H1 (cell line): ENCODE measurements at regions not wholly inside any gene's neighbourhood (a gene's known extent, or its start where the extent isn't known, plus 50 kb on each side); places are given as distances from the start of the nearest gene placed in this dataset.

Experiments used
- CTCF ChIA-PET: fragments of 300-600 bp; sonication (Branson Sonifier 250); formaldehyde crosslinking; loops from one replicate; lab custom pipeline; 2021; ENCODE audit not compliant: partially characterized antibody; lab: Charles Lee
- POLR2A ChIA-PET: fragments of 300-600 bp; sonication (Branson Sonifier 250); formaldehyde crosslinking; loops from one replicate; lab custom pipeline; 2021; ENCODE audit warnings: inconsistent platforms; ENCODE audit not compliant: partially characterized antibody; lab: Charles Lee
- DNase-seq, 2 experiments: peaks; one replicate each; pipeline versions ENCODE4 v3.0.0 to v3.0.0-alpha.2; 2010 to 2022; ENCODE audit warnings: low spot score in 2 of 2, low read depth in 1 of 2, mixed read lengths in 1 of 2
- FAIRE-seq: peaks from 2 replicates; lab custom pipeline; 2011; peaks lifted over from hg19 to GRCh38; lab: Jason Lieb, UNC
- H2AFZ ChIP-seq: 2 replicates; pipeline ENCODE4 v1.8.1; 2012; ENCODE audit warnings: low read length, inconsistent platforms
- H2AK5ac ChIP-seq: 2 replicates; pipeline ENCODE4 v1.6.1; 2013; ENCODE audit warnings: low read depth, low read length
- H2BK120ac ChIP-seq: replicated peaks from 2 replicates; pipeline ENCODE3; 2013; ENCODE audit warnings: low read depth, low read length, inconsistent platforms
- H2BK12ac ChIP-seq: 2 replicates; pipeline ENCODE4 v1.6.1; 2013; ENCODE audit warnings: low read depth, low read length
- H2BK15ac ChIP-seq: 2 replicates; pipeline ENCODE4 v1.6.1; 2013; ENCODE audit warnings: low read length
- H2BK20ac ChIP-seq: 2 replicates; pipeline ENCODE4 v1.6.1; 2013; ENCODE audit warnings: low read length
- H2BK5ac ChIP-seq: 2 replicates; pipeline ENCODE4 v1.6.1; 2013; ENCODE audit warnings: low read depth, low read length
- H3K14ac ChIP-seq: 2 replicates; pipeline ENCODE4 v1.6.1; 2013; ENCODE audit warnings: inconsistent platforms; ENCODE audit not compliant: insufficient read length
- H3K18ac ChIP-seq: 2 replicates; pipeline ENCODE4 v1.6.1; 2013; ENCODE audit warnings: low read length; ENCODE audit errors: extremely low read depth
- H3K23ac ChIP-seq: 2 replicates; pipeline ENCODE4 v1.6.1; 2013; ENCODE audit warnings: inconsistent platforms; ENCODE audit not compliant: insufficient read length
- H3K23me2 ChIP-seq: 2 replicates; pipeline ENCODE4 v1.6.1; 2013; ENCODE audit warnings: low read depth, low read length
- H3K27ac ChIP-seq: 2 replicates; pipeline ENCODE4 v1.6.1; 2011; ENCODE audit warnings: low read depth, low read length, inconsistent platforms
- H3K27me3 ChIP-seq, 4 experiments: replicated peaks in 1 of 4; 1 replicate in 1 of 4; 2 replicates in 3 of 4; pipeline versions ENCODE4 v1.6.1 to v1.8.1; 2011 to 2013; ENCODE audit warnings: low read length in 3 of 4, mild to moderate bottlenecking in 3 of 4, inconsistent platforms in 2 of 4, mixed read lengths in 2 of 4, moderate library complexity in 1 of 4; ENCODE audit not compliant: control insufficient read depth in 3 of 4, insufficient read depth in 3 of 4; ENCODE audit errors: extremely low read depth in 1 of 4
- H3K36me3 ChIP-seq, 4 experiments: 2 replicates each; pipeline versions ENCODE4 v1.6.1 to v1.8.1; 2011 to 2013; ENCODE audit warnings: mild to moderate bottlenecking in 4 of 4, low read length in 3 of 4, moderate library complexity in 2 of 4, control low read depth in 1 of 4, inconsistent platforms in 1 of 4; ENCODE audit not compliant: insufficient read depth in 4 of 4, control insufficient read depth in 2 of 4
- H3K4ac ChIP-seq: replicated peaks from 2 replicates; pipeline ENCODE3; 2013; ENCODE audit warnings: low read length, low read depth, mixed read lengths, inconsistent platforms; ENCODE audit not compliant: insufficient read length
- H3K4me1 ChIP-seq, 4 experiments: replicated peaks in 1 of 4; 1 replicate in 1 of 4; 2 replicates in 3 of 4; pipeline versions ENCODE4 v1.6.1 to v1.8.1; 2011 to 2013; ENCODE audit warnings: low read length in 3 of 4, inconsistent platforms in 2 of 4, mixed read lengths in 1 of 4; ENCODE audit not compliant: insufficient read depth in 4 of 4, control insufficient read depth in 3 of 4
- H3K4me2 ChIP-seq, 2 experiments: 2 replicates each; pipeline versions ENCODE4 v1.6.1 to v1.8.1; 2011 to 2013; ENCODE audit warnings: low read depth in 2 of 2, low read length in 2 of 2, control low read depth in 1 of 2, inconsistent platforms in 1 of 2, mild to moderate bottlenecking in 1 of 2; ENCODE audit not compliant: insufficient read depth in 1 of 2
- H3K4me3 ChIP-seq, 4 experiments: fragments of 200-600, 300-600 bp in 1 of 4; sonication (generic), shearing (Covaris generic), sonication (Bioruptor Twin) in 1 of 4; 2 replicates each; pipeline versions ENCODE4 v1.5.1 to v1.8.1; 2011 to 2016; ENCODE audit warnings: low read length in 4 of 4, low read depth in 3 of 4, control low read depth in 2 of 4, inconsistent platforms in 2 of 4, mild to moderate bottlenecking in 2 of 4, mixed read lengths in 1 of 4, moderate library complexity in 1 of 4; ENCODE audit not compliant: insufficient read depth in 2 of 4; ENCODE audit errors: extremely low read depth in 1 of 4
- H3K56ac ChIP-seq: replicated peaks from 2 replicates; pipeline ENCODE3; 2013; ENCODE audit warnings: low read depth, mild to moderate bottlenecking, mixed read lengths, low read length, inconsistent platforms; ENCODE audit not compliant: insufficient read length
- H3K79me1 ChIP-seq: 2 replicates; pipeline ENCODE4 v1.6.1; 2013; ENCODE audit warnings: low read depth, low read length, control low read depth
- H3K79me2 ChIP-seq, 2 experiments: 2 replicates each; pipeline versions ENCODE4 v1.6.1 to v1.8.1; 2012 to 2013; ENCODE audit warnings: low read length in 2 of 2, mild to moderate bottlenecking in 2 of 2, inconsistent platforms in 1 of 2; ENCODE audit not compliant: insufficient read depth in 2 of 2, control insufficient read depth in 1 of 2
- H3K9ac ChIP-seq, 4 experiments: replicated peaks in 1 of 4; 1 replicate in 1 of 4; 2 replicates in 3 of 4; pipeline versions ENCODE4 v1.6.1 to v1.8.1; 2011 to 2013; ENCODE audit warnings: low read depth in 3 of 4, low read length in 3 of 4, control low read depth in 2 of 4, mild to moderate bottlenecking in 2 of 4, moderate library complexity in 2 of 4, inconsistent platforms in 1 of 4; ENCODE audit errors: extremely low read depth in 1 of 4
- H3K9me3 ChIP-seq, 2 experiments: 2 replicates each; pipeline versions ENCODE4 v1.6.1 to v1.8.1; 2012 to 2013; ENCODE audit warnings: mild to moderate bottlenecking in 2 of 2, moderate library complexity in 2 of 2, control low read depth in 1 of 2, inconsistent platforms in 1 of 2, low read depth in 1 of 2, low read length in 1 of 2, mixed read lengths in 1 of 2; ENCODE audit not compliant: insufficient read depth in 2 of 2
- H4K20me1 ChIP-seq, 2 experiments: replicated peaks in 1 of 2; 2 replicates each; pipeline versions ENCODE3 to v1.8.1; 2011 to 2013; ENCODE audit warnings: inconsistent platforms in 2 of 2, low read length in 2 of 2, mild to moderate bottlenecking in 1 of 2; ENCODE audit not compliant: insufficient read depth in 2 of 2, control insufficient read depth in 1 of 2
- H4K5ac ChIP-seq: 2 replicates; pipeline ENCODE4 v1.6.1; 2013; ENCODE audit warnings: low read length, low read depth, mixed read lengths, inconsistent platforms; ENCODE audit not compliant: insufficient read length
- H4K8ac ChIP-seq: 2 replicates; pipeline ENCODE4 v1.8.0; 2013; ENCODE audit warnings: mild to moderate bottlenecking, moderate library complexity, low read length, inconsistent platforms; ENCODE audit not compliant: insufficient read depth; ENCODE audit errors: extremely low read depth
- H4K91ac ChIP-seq: replicated peaks from 2 replicates; pipeline ENCODE3; 2013; ENCODE audit warnings: low read length, mixed read lengths, inconsistent platforms; ENCODE audit not compliant: insufficient read length
- ATF2 ChIP-seq: IDR thresholded peaks from 2 replicates; pipeline ENCODE4 v1.6.1; 2012; ENCODE audit warnings: low read length, inconsistent platforms
- BACH1 ChIP-seq: IDR thresholded peaks from 2 replicates; pipeline ENCODE4 v1.6.1; 2012; ENCODE audit warnings: low read length, improper control_type of control experiment
- CTCF ChIP-seq, 3 experiments: IDR thresholded peaks; 1 replicate in 2 of 3; 2 replicates in 1 of 3; pipeline versions ENCODE4 v1.5.1 to v1.6.1; 2011; ENCODE audit warnings: low read length in 3 of 3, mild to moderate bottlenecking in 3 of 3, inconsistent platforms in 2 of 3, low read depth in 1 of 3, moderate library complexity in 1 of 3; ENCODE audit not compliant: insufficient read depth in 1 of 3; ENCODE audit errors: control extremely low read depth in 1 of 3
- WGBS, 2 experiments: shearing (Covaris generic) in 1 of 2; methylation state at CpG; one replicate each; pipeline versions ENCODE4 v1.1.6 to v1.1.7; 2013 to 2015; ENCODE audit warnings: low lambda C conversion rate in 2 of 2, mixed read lengths in 2 of 2, inconsistent platforms in 1 of 2, low coverage in 1 of 2, missing lambda C conversion rate in 1 of 2; ENCODE audit not compliant: insufficient replicate concordance in 2 of 2, insufficient coverage in 1 of 2, insufficient read length in 1 of 2; ENCODE audit errors: extremely low coverage in 1 of 2, missing lambda C conversion rate in 1 of 2; 5-methylcytosine and 5-hydroxymethylcytosine counted together

GRCh38 chr1:199597152-199597551 lies 430.4 kb upstream of the NR5A2 start:
- Histone ChIP-seq H2BK120ac (no peak overlapping the region), H3K79me2 (no peaks in the 10 kb centered on the region), H3K18ac (no peak overlapping the region), H3K9ac (no peak overlapping the region), H4K20me1 (no peaks in the 10 kb centered on the region)
- TF ChIP-seq BACH1 (no peak), ATF2 (no peak), CTCF (IDR thresholded peaks at IDR 0.05; ENCODE audit: control extremely low read depth in 1 of 3, insufficient read depth in 1 of 3, low read depth in 1 of 3, low read length in 3 of 3) (no peak)
- TF ChIP-seq, all 59 proteins: peak for 0
- no peak overlapping the region for H2BK12ac ChIP-seq
- H2BK5ac ChIP-seq = no peak overlapping the region
- H3K4ac ChIP-seq = no peak overlapping the region
- no peak overlapping the region for H4K5ac ChIP-seq
- H3K4me3 ChIP-seq = no peak overlapping the region
- H2BK15ac ChIP-seq = no peak overlapping the region
- no peak overlapping the region for H3K27ac ChIP-seq
- H3K27me3 ChIP-seq = no peaks in the 10 kb centered on the region
- H3K79me1 ChIP-seq = no peaks in the 10 kb centered on the region
- H2AFZ ChIP-seq = no peak overlapping the region
- H4K91ac ChIP-seq = no peak overlapping the region
- H4K8ac ChIP-seq = no peak overlapping the region
- ChIA-PET CTCF (interaction anchor here (0.9 kb wide), 1 partner anchor 484 kb away, joined by 3 read pairs; no protein-coding TSS in a partner anchor), POLR2A (no interaction called here)
- no peak overlapping the region for H2AK5ac ChIP-seq
- no peaks in the 10 kb centered on the region for H3K9me3 ChIP-seq
- no peak overlapping the region for H3K14ac ChIP-seq
- FAIRE-seq = no peak
- no peak overlapping the region for H3K4me2 ChIP-seq
- no peak overlapping the region for H3K56ac ChIP-seq
- H3K23ac ChIP-seq = no peak overlapping the region
- no peak for DNase-seq
- no peaks in the 10 kb centered on the region for H3K36me3 ChIP-seq
- H2BK20ac ChIP-seq = no peak overlapping the region
- H3K4me1 ChIP-seq = no peaks in the 10 kb centered on the region
- H3K23me2 ChIP-seq = no peaks in the 10 kb centered on the region
- 69% methylated on average over 3 of the region's 3 CpGs; no CpG with 5 or more reads in 1 of the 2 experiments for WGBS, 2 experiments
